Esophagus muscularis mucosa (tissue), 4 donors: ENCODE measurements at regions not wholly inside any gene's neighbourhood (a gene's known extent, or its start where the extent isn't known, plus 50 kb on each side); places are given as distances from the start of the nearest gene placed in this dataset.

Experiments
- CTCF ChIP-seq, 3 experiments: fragments of 200-600 bp in 2 of 3; fragments of 450-650 bp in 1 of 3; sonication (generic) in 2 of 3; IDR thresholded peaks; one replicate each; pipeline ENCODE4 v1.5.1; 2017 to 2019; ENCODE audit warnings: antibody characterized with exemption in 3 of 3, mild to moderate bottlenecking in 2 of 3, moderate library complexity in 1 of 3
- EP300 ChIP-seq: sonication (generic); formaldehyde crosslinking; IDR thresholded peaks from one replicate; pipeline ENCODE4 v1.6.1; 2017; ENCODE audit warnings: antibody characterized with exemption
- POLR2A ChIP-seq: fragments of 450-650 bp; IDR thresholded peaks from one replicate; pipeline ENCODE4 v1.6.1; 2017; ENCODE audit warnings: antibody characterized with exemption, moderate library complexity, mild to moderate bottlenecking, low read depth

GRCh38 chr7:24214670-24215069 is 69.3 kb upstream of the NPY start:
- TF ChIP-seq CTCF (IDR thresholded peaks at IDR 0.05): no peak
- TF ChIP-seq POLR2A: no peak
- TF ChIP-seq EP300: no peak
